M059J (cell line): ENCODE measurements at regions not wholly inside any gene's neighbourhood (a gene's known extent, or its start where the extent isn't known, plus 50 kb on each side); places are given as distances from the start of the nearest gene placed in this dataset.
"Not testable (repeated sequence)": the region's sequence is repeated elsewhere in the genome, so short reads cannot be mapped to it uniquely, and the experiment has no call there.

Experiments used
- DNase-seq: peaks from one replicate; pipeline ENCODE4 v3.0.0-alpha.2; 2012; ENCODE audit warnings: low read depth

- DNase-seq = no peak
Observed at GRCh38 chr1:217137210-217137881, 414.1 kb upstream of the ESRRG start.

GRCh38 chr1:217136895-217137205 is 413.6 kb upstream of the ESRRG start:
- no peak for DNase-seq

DNA sequence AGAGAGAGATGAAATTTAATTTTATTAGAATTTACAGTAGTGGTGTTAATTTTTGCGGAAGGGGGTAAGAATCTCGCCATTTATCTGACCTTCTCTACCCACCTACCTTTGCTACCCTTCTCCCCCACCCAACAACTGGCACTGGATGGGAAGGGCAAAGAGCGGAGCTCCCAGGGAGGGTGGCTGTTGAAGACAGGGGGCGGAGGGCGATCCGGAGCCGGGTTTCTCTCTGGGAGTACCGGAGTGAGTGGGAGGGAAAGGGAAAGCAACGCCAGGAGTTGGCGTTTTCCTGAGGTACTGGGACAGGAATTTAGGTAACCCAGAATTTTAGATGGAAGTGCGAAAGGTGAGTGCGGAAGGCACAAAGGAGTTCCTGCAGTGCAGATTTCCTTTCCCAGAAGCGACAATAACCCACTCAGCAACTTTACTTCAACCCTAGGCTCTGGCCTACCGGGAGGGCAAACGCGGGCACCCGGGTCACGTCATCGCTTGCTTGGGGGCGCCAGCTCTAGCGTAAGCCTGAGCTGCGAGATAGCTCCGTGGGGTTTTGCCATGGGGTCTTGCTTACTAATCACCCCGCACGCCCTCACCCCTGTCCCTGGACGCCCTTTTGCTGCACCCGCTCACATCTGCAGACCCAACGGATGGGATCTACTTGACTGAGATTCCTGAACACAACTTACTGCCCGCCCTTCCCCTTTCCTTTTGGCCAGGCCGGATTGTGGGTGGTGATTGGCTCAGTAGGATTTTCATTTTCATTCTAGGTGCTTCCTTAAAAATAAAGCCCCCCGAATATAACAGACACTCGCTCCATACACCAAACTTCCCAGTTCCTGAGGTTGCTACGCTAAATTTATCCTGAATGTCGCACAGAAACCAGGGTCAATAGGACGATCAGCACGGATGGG is 413.0 kb upstream of the ESRRG start:
- no peak for DNase-seq

DNA sequence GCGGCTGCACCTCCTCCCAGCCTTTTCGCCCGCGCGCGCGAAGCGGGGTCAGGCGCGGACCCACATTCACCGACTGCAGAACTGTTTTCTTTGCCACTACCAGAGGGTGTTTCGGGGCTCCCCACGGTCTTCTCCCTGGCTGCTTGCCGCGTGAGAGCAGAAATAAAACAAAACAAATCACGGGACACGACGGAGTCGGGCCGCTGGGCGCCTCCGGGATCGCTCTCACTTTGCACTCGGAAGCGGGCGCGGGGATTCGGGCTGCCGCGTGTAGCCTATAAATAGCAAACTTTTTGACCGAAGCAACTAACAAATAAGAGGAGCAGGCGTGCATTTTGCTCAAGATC is 412.3 kb upstream of the ESRRG start:
- no peak for DNase-seq

GRCh38 chr1:217134857-217135568 is 411.8 kb upstream of the ESRRG start:
- DNase-seq = peak; percentile 2

- no peak for DNase-seq
Observed at GRCh38 chr1:217133958-217134856, 411.0 kb upstream of the ESRRG start.

GRCh38 chr1:217133092-217133491 is 409.9 kb upstream of the ESRRG start:
- no peak for DNase-seq

DNA sequence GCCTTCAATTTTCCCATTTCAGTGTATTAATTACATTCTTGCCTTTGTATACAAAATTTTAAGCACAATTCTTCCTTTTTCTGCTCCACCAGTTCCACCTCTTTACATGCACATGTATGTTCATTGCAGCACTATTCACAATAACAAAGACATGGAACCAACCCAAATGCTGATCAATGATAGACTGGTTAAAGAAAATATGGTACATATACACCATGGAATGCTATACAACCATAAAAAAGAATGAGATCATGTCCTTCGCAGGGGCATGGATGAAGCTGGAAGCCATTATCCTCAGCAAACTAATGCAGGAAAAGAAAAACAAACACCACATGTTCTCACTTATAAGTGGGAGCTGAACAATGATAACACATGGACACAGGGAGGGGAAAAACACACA is 400.1 kb upstream of the ESRRG start:
- DNase-seq = not testable (repeated sequence)

GRCh38 chr1:217117973-217118465 is 394.8 kb upstream of the ESRRG start:
- DNase-seq = no peak

DNA sequence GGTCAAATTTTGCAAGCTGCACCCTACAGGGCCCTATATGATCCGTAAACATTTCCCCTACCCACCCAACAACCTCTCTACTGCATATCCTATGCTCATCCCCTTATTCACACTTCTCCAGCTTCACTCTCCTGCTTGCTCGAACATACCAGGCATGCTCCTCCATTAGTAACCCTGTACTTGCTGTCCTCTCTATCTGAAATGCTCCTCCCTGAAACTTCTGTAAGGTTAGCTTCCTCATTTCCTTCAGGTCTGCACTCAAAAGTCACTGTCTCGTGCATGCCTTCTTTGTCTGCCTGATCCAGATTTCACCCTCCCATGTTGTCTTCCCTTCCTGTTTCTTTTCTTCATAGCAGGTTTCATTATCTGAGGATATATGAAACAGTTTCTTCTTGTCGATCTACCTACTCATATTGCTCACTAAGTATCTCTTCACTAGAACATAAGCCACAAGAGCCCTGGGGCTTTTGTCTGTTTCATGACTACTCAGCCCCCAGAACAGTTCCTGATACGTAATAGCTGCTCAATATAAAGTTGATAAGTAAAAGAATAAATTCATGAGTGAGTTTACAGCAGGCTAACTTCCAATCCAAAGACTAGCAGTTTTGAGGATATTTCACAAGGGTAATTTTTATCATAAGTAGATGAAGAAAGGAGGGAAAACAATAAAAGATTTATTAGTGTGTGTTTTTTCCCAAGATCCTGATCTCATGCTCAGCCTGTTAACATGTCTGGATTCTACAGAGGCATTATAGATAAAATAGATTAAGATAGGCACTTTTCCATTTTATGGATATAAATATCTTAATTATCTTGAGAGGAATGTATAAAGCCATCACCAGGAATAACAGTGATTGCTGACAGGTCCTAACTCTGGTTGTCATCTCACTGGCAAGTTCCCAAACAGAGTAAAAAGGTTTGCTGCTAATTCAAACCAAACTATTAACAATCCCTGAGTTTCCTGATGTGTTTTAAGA is 392.5 kb upstream of the ESRRG start:
- no peak for DNase-seq

GRCh38 chr1:217109928-217110327 is 386.7 kb upstream of the ESRRG start:
- DNase-seq = no peak

GRCh38 chr1:217106231-217106901 is 383.1 kb upstream of the ESRRG start:
- no peak for DNase-seq

- DNase-seq = no peak
Observed at GRCh38 chr1:217105437-217105836, 382.2 kb upstream of the ESRRG start.

DNA sequence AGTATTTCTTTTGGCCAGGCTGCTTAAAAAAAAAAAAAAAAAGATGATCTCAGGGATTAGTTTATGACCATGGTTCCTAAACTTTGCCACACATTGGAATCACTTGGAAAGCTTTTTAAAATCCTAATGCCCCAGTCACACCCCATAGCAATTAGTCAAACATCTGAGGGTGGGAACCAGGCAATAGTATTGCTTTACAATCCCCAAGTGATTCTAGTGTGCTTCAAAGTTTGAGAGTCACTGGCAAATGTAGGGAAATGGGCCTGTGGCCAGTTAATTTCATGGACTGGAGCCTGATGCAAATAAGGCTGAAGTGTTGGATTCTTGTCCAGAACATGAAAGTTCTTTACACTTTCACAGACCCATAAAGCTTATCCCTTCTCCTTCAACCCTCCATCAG is 374.6 kb upstream of the ESRRG start:
- no peak for DNase-seq

GRCh38 chr1:217096200-217096599 is 373.0 kb upstream of the ESRRG start:
- no peak for DNase-seq

DNA sequence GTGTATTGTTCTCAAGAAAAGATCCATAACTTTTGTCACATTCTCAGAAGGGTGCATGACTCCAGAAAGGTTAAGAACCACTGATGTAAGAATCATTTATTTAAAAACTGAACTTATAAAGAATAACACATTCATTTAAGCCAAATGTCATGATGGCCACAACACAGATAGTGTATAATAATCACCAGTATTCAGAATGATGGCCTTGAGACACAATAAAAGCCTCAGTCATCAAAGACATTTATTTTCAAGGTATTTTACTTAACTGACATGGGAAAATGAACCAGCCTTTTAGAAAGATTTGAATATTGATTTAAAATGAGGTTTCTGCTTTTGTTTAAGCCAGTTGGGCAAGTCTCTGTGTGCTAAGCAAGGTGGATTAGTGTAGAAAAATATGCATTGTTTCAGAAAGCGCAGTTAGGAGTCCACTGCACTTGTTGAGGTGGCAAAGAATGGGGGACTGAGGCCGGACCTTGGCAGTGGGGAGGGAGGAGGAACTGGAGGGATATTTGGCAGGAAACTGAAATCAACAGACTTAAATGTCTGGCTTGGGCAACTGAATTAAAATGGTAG is 371.9 kb upstream of the ESRRG start:
- DNase-seq = no peak

- no peak for DNase-seq
Observed at GRCh38 chr1:217091561-217091960, 368.3 kb upstream of the ESRRG start.

- DNase-seq = no peak
Observed at GRCh38 chr1:217090060-217090911, 367.1 kb upstream of the ESRRG start.
